ENCODE measurements at regions not wholly inside any gene's neighbourhood (a gene's known extent, or its start where the extent isn't known, plus 50 kb on each side); places are given as distances from the start of the nearest gene placed in this dataset.

DNA sequence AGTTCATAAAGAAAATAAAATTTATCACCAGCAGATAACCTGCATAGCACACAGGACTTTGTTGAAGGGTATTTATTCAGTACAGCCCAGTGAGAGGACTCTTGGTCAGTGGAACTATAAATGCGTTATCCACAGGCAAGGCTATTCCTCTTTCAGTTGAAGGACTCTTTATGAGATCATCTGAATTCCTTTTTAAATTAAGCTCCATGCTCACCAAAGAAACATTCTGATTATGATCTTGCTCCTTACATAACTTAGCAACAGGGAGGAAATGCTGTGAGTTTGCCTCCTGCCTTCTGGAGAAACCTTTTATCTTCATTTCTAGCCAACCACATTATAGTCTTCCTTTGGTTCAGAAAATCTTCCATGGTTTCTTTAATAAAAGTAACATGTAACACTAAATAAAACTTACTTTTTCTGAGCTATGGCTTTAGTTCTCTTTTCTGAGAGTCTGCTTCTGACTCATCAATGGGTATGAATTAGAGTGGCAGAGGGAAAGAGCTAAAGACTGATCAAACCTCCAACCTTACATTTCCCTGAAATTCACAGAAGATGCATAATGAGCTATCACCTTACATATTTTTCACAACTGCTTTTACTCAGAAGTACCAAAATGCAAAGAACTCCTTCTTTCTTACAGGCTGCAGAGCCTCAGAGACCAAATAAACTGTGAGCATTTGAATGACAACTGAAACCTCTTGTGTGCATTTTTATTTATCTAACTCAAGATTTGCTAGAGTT, 267.2 kb downstream of the ADGRG6 start:
- peak; percentile 75 for DNase-seq (ENCODE audit: low read depth, low spot score)
- no peak overlapping the region for H3K4me3 ChIP-seq (ENCODE audit: low read depth, low read length)
- in situ Hi-C loops (cut with HindIII; ENCODE audit: low sequenced_read_pairs): no loop called here
- TF ChIP-seq, protein P1, sequence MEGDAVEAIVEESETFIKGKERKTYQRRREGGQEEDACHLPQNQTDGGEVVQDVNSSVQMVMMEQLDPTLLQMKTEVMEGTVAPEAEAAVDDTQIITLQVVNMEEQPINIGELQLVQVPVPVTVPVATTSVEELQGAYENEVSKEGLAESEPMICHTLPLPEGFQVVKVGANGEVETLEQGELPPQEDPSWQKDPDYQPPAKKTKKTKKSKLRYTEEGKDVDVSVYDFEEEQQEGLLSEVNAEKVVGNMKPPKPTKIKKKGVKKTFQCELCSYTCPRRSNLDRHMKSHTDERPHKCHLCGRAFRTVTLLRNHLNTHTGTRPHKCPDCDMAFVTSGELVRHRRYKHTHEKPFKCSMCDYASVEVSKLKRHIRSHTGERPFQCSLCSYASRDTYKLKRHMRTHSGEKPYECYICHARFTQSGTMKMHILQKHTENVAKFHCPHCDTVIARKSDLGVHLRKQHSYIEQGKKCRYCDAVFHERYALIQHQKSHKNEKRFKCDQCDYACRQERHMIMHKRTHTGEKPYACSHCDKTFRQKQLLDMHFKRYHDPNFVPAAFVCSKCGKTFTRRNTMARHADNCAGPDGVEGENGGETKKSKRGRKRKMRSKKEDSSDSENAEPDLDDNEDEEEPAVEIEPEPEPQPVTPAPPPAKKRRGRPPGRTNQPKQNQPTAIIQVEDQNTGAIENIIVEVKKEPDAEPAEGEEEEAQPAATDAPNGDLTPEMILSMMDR (IDR thresholded peaks at IDR 0.05; ENCODE audit: low read depth, low read length): no peak

DNA sequence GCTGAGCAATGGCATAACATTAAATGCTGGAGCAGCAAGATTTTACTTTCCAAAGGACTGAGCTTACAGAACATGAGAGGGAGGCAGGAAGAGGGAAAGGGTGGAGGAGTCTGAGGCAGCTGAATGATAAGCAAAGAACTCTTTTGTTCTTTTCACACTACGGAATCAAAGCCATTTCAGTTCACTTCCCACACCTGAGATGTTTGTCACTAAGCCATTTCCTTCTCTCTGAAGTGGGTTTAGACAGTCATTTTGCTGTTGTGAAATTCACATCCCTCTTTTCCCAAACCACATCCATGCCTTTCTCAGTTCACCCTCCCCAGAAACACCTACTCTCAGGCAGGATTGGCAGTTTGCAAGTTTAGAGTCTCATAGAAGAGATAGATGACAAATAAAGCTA, 267.9 kb downstream of the ADGRG6 start:
- in situ Hi-C loops (cut with HindIII; ENCODE audit: low sequenced_read_pairs): no loop called here
- TF ChIP-seq, protein P1 (IDR thresholded peaks at IDR 0.05; ENCODE audit: low read depth, low read length): no peak
- H3K4me3 ChIP-seq (ENCODE audit: low read depth, low read length): no peak overlapping the region
- peak; percentile 22 for DNase-seq (ENCODE audit: low read depth, low spot score)

DNA sequence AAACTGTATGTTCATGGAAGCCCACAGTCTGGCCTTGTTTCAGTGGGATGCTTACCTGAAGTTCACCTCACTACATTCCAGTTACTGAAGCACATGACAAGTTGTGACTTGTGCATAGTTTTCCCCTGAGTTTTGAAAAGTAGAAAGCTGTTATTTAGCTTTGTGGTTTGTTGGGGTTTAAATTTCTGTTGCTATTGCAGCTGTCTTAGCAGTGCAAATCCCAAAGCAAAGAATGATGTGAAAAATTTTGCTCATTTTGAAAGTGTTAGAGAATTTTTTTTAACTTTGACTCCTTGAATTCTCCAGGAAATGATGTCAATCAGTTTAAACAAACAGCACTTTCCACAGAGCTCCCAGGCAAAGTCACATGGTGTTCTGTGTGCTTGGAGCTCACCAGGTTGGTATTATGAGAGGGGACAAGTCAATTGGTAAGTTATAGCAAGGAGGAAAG, 268.4 kb downstream of the ADGRG6 start:
- peak; percentile 74 for DNase-seq (ENCODE audit: low read depth, low spot score)
- in situ Hi-C loops (cut with HindIII; ENCODE audit: low sequenced_read_pairs): no loop called here
- TF ChIP-seq, protein P1 (IDR thresholded peaks at IDR 0.05; ENCODE audit: low read depth, low read length): no peak
- no peak overlapping the region for H3K4me3 ChIP-seq (ENCODE audit: low read depth, low read length)

DNA sequence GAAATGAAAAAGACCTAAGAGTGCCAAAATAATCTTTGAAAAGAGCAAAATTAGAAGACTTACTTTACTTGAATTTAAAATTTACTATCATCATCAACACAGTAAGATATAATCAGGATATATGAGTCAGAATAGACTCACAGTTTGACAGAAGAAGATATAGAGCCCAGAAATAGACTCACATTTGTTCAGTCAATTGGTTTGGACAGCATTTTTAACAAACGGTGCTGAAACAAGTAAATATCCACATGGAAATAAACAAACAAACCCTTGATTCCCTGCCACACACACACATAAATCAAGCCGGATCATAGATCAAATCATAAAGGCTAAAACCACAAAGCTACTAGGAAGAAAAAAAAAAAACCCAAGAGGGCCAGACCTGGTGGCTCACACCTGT, 291.1 kb downstream of the ADGRG6 start:
- DNase-seq (ENCODE audit: low read depth, low spot score): no peak
- in situ Hi-C loops (cut with HindIII; ENCODE audit: low sequenced_read_pairs): no loop called here
- TF ChIP-seq, protein P1 (IDR thresholded peaks at IDR 0.05; ENCODE audit: low read depth, low read length): no peak
- no peak overlapping the region for H3K4me3 ChIP-seq (ENCODE audit: low read depth, low read length)

DNA sequence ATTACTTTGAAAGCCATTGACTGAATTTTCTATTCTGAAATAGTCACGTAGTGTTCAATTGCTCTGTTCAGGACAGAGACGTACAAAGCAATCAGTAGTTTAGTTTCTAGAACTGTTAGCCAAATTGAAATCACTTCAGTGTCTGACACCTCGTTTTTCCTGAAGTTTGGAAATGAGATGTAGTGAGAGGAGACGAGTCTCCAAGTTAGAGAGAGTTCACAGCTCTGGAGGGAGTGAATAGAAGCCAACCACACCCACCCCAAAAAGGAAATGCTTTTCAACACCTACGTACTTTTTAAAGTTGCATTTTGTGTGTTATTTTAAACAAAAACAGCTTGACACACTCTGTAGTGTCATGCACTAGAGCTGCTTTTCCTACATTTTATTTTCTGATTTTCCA, 296.0 kb downstream of the ADGRG6 start:
- in situ Hi-C loops (cut with HindIII; ENCODE audit: low sequenced_read_pairs): no loop called here
- no peak overlapping the region for H3K4me3 ChIP-seq (ENCODE audit: low read depth, low read length)
- TF ChIP-seq, protein P1 (IDR thresholded peaks at IDR 0.05; ENCODE audit: low read depth, low read length): no peak
- DNase-seq (ENCODE audit: low read depth, low spot score): no peak

DNA sequence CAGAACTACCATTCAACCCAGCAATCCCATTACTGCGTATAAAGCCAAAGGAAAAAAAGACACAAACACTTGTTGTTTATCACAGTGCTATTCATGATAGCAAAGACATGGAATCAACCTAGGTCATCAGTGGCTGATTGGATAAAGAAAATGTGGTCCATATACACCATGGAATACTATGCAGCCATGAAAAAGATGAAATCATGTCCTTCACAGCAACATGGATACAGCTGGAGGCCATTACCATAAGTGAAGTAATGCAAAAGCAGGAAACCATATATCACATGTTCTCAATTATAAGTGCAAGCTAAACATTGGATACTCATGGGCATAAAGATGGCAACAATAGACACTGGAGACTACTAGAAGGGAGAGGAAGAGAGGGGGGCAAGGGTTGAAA, 299.6 kb downstream of the ADGRG6 start:
- in situ Hi-C loops (cut with HindIII; ENCODE audit: low sequenced_read_pairs): no loop called here
- no peak for DNase-seq (ENCODE audit: low read depth, low spot score)
- TF ChIP-seq, protein P1 (IDR thresholded peaks at IDR 0.05; ENCODE audit: low read depth, low read length): no peak
- no peak overlapping the region for H3K4me3 ChIP-seq (ENCODE audit: low read depth, low read length)
